Neuronal stem cell (in vitro differentiated cells): ENCODE measurements at regions not wholly inside any gene's neighbourhood (a gene's known extent, or its start where the extent isn't known, plus 50 kb on each side); places are given as distances from the start of the nearest gene placed in this dataset.

Source experiments
- DNase-seq: peaks from one replicate; pipeline ENCODE4 v3.0.0-alpha.2; 2013; ENCODE audit warnings: low spot score
- H2AFZ ChIP-seq: one replicate; pipeline ENCODE4 v1.6.1; 2013; ENCODE audit warnings: mild to moderate bottlenecking, low read length, inconsistent platforms
- H2AK5ac ChIP-seq: 2 replicates; pipeline ENCODE4 v1.6.1; 2013; ENCODE audit warnings: low read depth, mild to moderate bottlenecking, inconsistent platforms, low read length, moderate library complexity, mixed read lengths
- H2BK120ac ChIP-seq: 2 replicates; pipeline ENCODE4 v1.6.1; 2013; ENCODE audit warnings: low read depth, mild to moderate bottlenecking, inconsistent platforms, low read length, moderate library complexity, mixed read lengths
- H2BK12ac ChIP-seq: one replicate; pipeline ENCODE4 v1.6.1; 2013; ENCODE audit warnings: low read length, inconsistent platforms
- H2BK15ac ChIP-seq: 2 replicates; pipeline ENCODE4 v1.6.1; 2013; ENCODE audit warnings: mild to moderate bottlenecking, low read length, inconsistent platforms, mixed read lengths
- H2BK5ac ChIP-seq: one replicate; pipeline ENCODE4 v1.6.1; 2013; ENCODE audit warnings: inconsistent platforms, mild to moderate bottlenecking, low read length, moderate library complexity
- H3K14ac ChIP-seq: one replicate; pipeline ENCODE4 v1.6.1; 2013; ENCODE audit warnings: low read length, inconsistent platforms
- H3K18ac ChIP-seq: 2 replicates; pipeline ENCODE4 v1.6.1; 2013; ENCODE audit warnings: low read length, inconsistent platforms
- H3K23ac ChIP-seq: 2 replicates; pipeline ENCODE4 v1.6.1; 2013; ENCODE audit warnings: low read depth, mild to moderate bottlenecking, mixed read lengths, low read length, inconsistent platforms; ENCODE audit not compliant: poor library complexity
- H3K27ac ChIP-seq: replicated peaks from 3 replicates; pipeline ENCODE4 v1.5.1; 2013; ENCODE audit warnings: low read length, inconsistent platforms
- H3K27me3 ChIP-seq, 3 experiments: 2 replicates each; pipeline ENCODE4 v1.6.1; 2013; ENCODE audit warnings: low read length in 3 of 3, mild to moderate bottlenecking in 2 of 3, inconsistent platforms in 1 of 3, low read depth in 1 of 3, mixed read lengths in 1 of 3, moderate library complexity in 1 of 3; ENCODE audit not compliant: control insufficient read depth in 3 of 3, insufficient read depth in 3 of 3
- H3K36me3 ChIP-seq, 2 donors: replicated peaks in 1 of 2; 2 replicates each; pipeline ENCODE4 v1.6.1; 2013; ENCODE audit warnings: low read length in 2 of 2; ENCODE audit not compliant: control insufficient read depth in 2 of 2, insufficient read depth in 2 of 2
- H3K4ac ChIP-seq: 2 replicates; pipeline ENCODE4 v1.6.1; 2013; ENCODE audit warnings: inconsistent platforms, mild to moderate bottlenecking, low read length, moderate library complexity
- H3K4me1 ChIP-seq, 2 donors: 1 replicate in 1 of 2; 2 replicates in 1 of 2; pipeline ENCODE4 v1.6.1; 2013; ENCODE audit warnings: low read length in 2 of 2, low read depth in 1 of 2; ENCODE audit not compliant: control insufficient read depth in 2 of 2, insufficient read depth in 1 of 2
- H3K4me2 ChIP-seq: one replicate; pipeline ENCODE4 v1.6.1; 2013; ENCODE audit warnings: mild to moderate bottlenecking, low read length, inconsistent platforms; ENCODE audit not compliant: insufficient read depth, poor library complexity, severe bottlenecking
- H3K4me3 ChIP-seq, 2 donors: 2 replicates each; pipeline ENCODE4 v1.5.1; 2013; ENCODE audit warnings: low read length in 2 of 2, mild to moderate bottlenecking in 2 of 2, inconsistent platforms in 1 of 2, moderate library complexity in 1 of 2
- H3K79me1 ChIP-seq: one replicate; pipeline ENCODE4 v1.6.1; 2013; ENCODE audit warnings: low read depth, mild to moderate bottlenecking, inconsistent platforms, low read length, moderate library complexity
- H3K9ac ChIP-seq: one replicate; pipeline ENCODE4 v1.6.1; 2013; ENCODE audit warnings: mild to moderate bottlenecking, low read depth, low read length, inconsistent platforms; ENCODE audit not compliant: poor library complexity
- H3K9me3 ChIP-seq, 2 donors: replicated peaks in 1 of 2; 2 replicates each; pipeline versions ENCODE3 to v1.6.1; 2013; ENCODE audit warnings: low read length in 2 of 2, mild to moderate bottlenecking in 2 of 2, inconsistent platforms in 1 of 2, low read depth in 1 of 2, mixed read lengths in 1 of 2, moderate library complexity in 1 of 2; ENCODE audit not compliant: control insufficient read depth in 2 of 2, insufficient read depth in 1 of 2
- H4K8ac ChIP-seq: one replicate; pipeline ENCODE4 v1.6.1; 2013; ENCODE audit warnings: low read depth, mild to moderate bottlenecking, inconsistent platforms, low read length, moderate library complexity
- H4K91ac ChIP-seq: one replicate; pipeline ENCODE4 v1.6.1; 2013; ENCODE audit warnings: low read length, low read depth, mild to moderate bottlenecking, inconsistent platforms; ENCODE audit not compliant: poor library complexity
- WGBS, 2 donors: extraction: QIAGEN DNeasy Blood & Tissue Kit; methylation state at CpG; one replicate each; pipeline ENCODE4 v1.1.7; 2013; ENCODE audit warnings: missing lambda C conversion rate in 2 of 2, mixed read lengths in 1 of 2; ENCODE audit not compliant: insufficient read length in 2 of 2, insufficient replicate concordance in 1 of 2; ENCODE audit errors: extremely low coverage in 2 of 2; 5-methylcytosine and 5-hydroxymethylcytosine counted together

DNA sequence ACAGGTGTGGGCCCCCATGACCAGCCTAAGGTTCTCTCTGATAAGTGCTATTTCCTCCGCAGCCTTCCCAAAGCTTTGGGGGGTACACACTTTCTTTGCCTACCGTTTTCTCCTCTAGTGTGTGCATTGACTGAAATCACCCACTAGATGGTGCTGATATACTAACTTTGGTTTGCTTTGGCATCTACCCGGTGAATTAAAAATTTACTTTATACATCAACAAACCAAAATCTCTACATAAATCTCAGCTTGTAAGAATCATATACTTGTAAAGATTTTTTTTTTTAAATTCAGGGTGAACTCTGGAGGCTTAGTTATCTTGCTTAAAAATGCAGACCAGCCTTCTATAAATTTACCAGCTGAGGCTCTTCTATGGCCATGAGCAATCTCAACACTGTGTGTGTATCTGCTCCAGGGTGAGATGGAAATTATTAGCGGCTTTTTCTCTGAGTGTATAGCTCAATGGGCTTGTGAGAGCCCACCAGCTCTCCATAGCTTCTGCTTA lies 475.7 kb upstream of the TNC start:
- no peak overlapping the region for H2BK5ac ChIP-seq
- H3K4me1 ChIP-seq: peaks cover 0 to 16% of the 10 kb centered on the region in 2 donors
- no peak overlapping the region for H3K23ac ChIP-seq
- H2BK12ac ChIP-seq: no peak overlapping the region
- no peaks in the 10 kb centered on the region for H3K79me1 ChIP-seq
- H2AK5ac ChIP-seq: no peak overlapping the region
- no peaks in the 10 kb centered on the region for H3K36me3 ChIP-seq
- H3K4ac ChIP-seq: no peak overlapping the region
- no peak overlapping the region for H3K4me2 ChIP-seq
- no peak overlapping the region for H2BK15ac ChIP-seq
- H2BK120ac ChIP-seq: no peak overlapping the region
- H3K18ac ChIP-seq: no peak overlapping the region
- no peak overlapping the region for H4K91ac ChIP-seq
- H3K27ac ChIP-seq: no peak overlapping the region
- no peak overlapping the region for H3K4me3 ChIP-seq
- peaks cover 0 to 2% of the 10 kb centered on the region in 2 donors for H3K9me3 ChIP-seq
- H4K8ac ChIP-seq: no peak overlapping the region
- peaks cover 0 to 3% (median 0%) of the 10 kb centered on the region in 3 experiments for H3K27me3 ChIP-seq
- no peak overlapping the region for H2AFZ ChIP-seq
- H3K9ac ChIP-seq: no peak overlapping the region
- no peak overlapping the region for H3K14ac ChIP-seq
- DNase-seq: peak; percentile 53
- no CpG with 5 or more reads among the region's 4 CpGs for WGBS, 2 donors

DNA sequence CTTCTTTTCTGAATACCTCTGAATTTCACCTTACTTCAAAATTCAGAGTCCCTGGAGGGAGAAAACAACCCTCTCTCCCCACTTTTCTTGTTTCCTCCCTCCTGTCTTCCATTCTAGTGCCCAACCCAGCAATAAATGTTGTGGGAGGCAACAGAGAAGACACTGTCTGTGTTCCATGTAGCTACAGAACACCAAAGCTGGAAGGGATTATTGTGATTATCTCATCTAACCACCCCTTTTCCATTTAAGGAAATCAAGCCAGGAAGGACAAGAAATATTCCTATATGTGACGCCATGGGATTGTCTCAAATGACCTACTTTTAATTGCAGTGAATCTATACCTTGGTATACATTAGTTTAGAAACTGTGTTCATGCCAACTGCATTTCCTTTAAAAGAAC lies 476.6 kb upstream of the TNC start:
- Histone ChIP-seq H4K8ac (no peak overlapping the region), H3K9ac (no peak overlapping the region), H2BK12ac (no peak overlapping the region), H2BK15ac (no peak overlapping the region), H2AK5ac (no peak overlapping the region), H4K91ac (no peak overlapping the region), H3K4ac (no peak overlapping the region), H3K23ac (no peak overlapping the region), H2AFZ (no peak overlapping the region), H3K4me2 (no peak overlapping the region), H3K79me1 (no peaks in the 10 kb centered on the region), H2BK5ac (no peak overlapping the region), H3K18ac (no peak overlapping the region), H3K36me3 (no peaks in the 10 kb centered on the region), H3K27ac (no peak overlapping the region), H3K14ac (no peak overlapping the region), H3K4me1 (peaks cover 0 to 16% of the 10 kb centered on the region in 2 donors), H3K9me3 (no peaks in the 10 kb centered on the region), H3K27me3 (no peaks in the 10 kb centered on the region), H3K4me3 (no peak overlapping the region), H2BK120ac (no peak overlapping the region)
- WGBS, 2 donors: no CpG with 5 or more reads among the region's 1 CpG
- no peak for DNase-seq

DNA sequence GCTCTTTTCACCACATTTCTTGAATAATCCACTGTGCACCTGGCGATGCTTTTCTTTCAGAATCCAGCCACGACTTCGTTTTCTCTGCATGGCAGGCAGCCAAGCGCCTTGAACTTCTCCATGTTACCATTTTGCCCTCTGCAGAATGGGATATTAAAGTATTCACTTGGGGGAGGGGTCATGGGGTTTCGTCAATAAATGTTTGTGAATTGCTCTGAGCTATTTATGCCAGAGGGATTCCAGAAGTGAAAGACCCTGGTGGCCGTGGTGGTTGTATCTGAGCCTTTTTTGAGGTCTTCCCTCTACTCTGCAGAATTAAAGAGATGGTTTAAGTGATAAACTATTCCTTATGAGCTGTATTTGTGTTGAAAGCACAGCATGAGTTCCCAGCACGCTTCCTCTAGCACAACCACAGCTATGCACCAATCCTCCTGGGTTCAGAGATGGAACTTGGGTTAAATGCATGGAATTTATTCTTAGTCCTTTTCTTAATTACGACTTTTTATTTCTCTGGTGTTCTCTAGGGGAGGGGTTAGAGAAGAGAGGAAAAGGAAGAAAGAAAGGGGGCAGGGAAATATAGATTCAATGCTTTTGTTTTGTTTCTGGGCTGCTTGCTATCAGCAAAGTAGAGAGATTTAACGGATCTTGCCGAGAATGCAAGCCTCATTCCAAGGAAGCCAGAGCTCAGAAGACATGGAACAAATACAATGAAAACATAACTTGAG lies 478.2 kb upstream of the TNC start:
- H3K4ac ChIP-seq: no peak overlapping the region
- H3K27ac ChIP-seq: no peak overlapping the region
- peak overlapping the region; percentile 21 for H2BK120ac ChIP-seq
- H2BK5ac ChIP-seq: no peak overlapping the region
- no peaks in the 10 kb centered on the region for H3K79me1 ChIP-seq
- H3K9me3 ChIP-seq: no peaks in the 10 kb centered on the region
- H2BK12ac ChIP-seq: no peak overlapping the region
- H2BK15ac ChIP-seq: no peak overlapping the region
- H3K27me3 ChIP-seq: no peaks in the 10 kb centered on the region
- no peak overlapping the region for H3K14ac ChIP-seq
- no peak overlapping the region for H3K4me2 ChIP-seq
- no peaks in the 10 kb centered on the region for H3K36me3 ChIP-seq
- no peak overlapping the region for H3K4me3 ChIP-seq
- H3K23ac ChIP-seq: no peak overlapping the region
- H2AFZ ChIP-seq: no peak overlapping the region
- WGBS, 2 donors: no CpG with 5 or more reads among the region's 10 CpGs
- no peak overlapping the region for H4K91ac ChIP-seq
- no peak overlapping the region for H3K9ac ChIP-seq
- H2AK5ac ChIP-seq: peak overlapping the region; percentile 36
- H3K4me1 ChIP-seq: peaks cover 0 to 16% of the 10 kb centered on the region in 2 donors
- H4K8ac ChIP-seq: no peak overlapping the region
- H3K18ac ChIP-seq: peak overlapping the region; percentile 77
- no peak for DNase-seq

DNA sequence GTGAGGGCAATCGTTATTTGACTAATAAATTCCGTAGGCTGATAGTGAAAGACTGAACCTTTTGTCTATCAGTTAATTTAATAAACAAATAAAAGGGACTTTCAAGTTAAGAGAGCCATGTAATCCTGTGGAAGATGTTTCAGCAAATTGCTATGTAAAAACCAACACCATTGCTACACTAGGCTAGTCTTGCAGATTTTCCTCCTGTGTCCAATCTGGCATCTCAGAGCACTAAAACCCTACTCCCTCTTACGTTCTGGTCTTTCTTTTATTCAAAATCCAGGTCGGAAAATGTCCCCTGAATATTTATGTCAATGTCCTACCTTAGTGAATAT lies 478.8 kb upstream of the TNC start:
- DNase-seq: no peak
- Histone ChIP-seq H3K18ac (no peak overlapping the region), H2BK12ac (no peak overlapping the region), H3K4me3 (no peak overlapping the region), H3K4ac (no peak overlapping the region), H3K9me3 (no peaks in the 10 kb centered on the region), H2BK15ac (no peak overlapping the region), H3K4me1 (peaks cover 0 to 15% of the 10 kb centered on the region in 2 donors), H4K8ac (no peak overlapping the region), H3K9ac (no peak overlapping the region), H3K23ac (no peak overlapping the region), H3K27me3 (no peaks in the 10 kb centered on the region), H4K91ac (no peak overlapping the region), H2BK5ac (no peak overlapping the region), H3K14ac (no peak overlapping the region), H3K4me2 (no peak overlapping the region), H2BK120ac (no peak overlapping the region), H3K79me1 (no peaks in the 10 kb centered on the region), H3K36me3 (no peaks in the 10 kb centered on the region), H3K27ac (no peak overlapping the region), H2AFZ (no peak overlapping the region), H2AK5ac (no peak overlapping the region)
- no CpG with 5 or more reads among the region's 4 CpGs for WGBS, 2 donors
